OCI-LY3 (cell line): ENCODE measurements at regions not wholly inside any gene's neighbourhood (a gene's known extent, or its start where the extent isn't known, plus 50 kb on each side); places are given as distances from the start of the nearest gene placed in this dataset.

Experiments used
- EZH2phosphoT487 ChIP-seq: fragments of 200-600 bp; shearing (Covaris generic); IDR thresholded peaks from 2 replicates; pipeline ENCODE4 v1.6.1; 2018; ENCODE audit warnings: antibody characterized with exemption, mixed run types, low read depth
- TF ChIP-seq, protein P1 (sequence below): fragments of 200-600, 300-600 bp; sonication (generic); IDR thresholded peaks from 2 replicates; pipeline ENCODE4 v1.5.1; 2014; ENCODE audit warnings: antibody characterized with exemption, low read length, low read depth

- TF ChIP-seq, protein P1, sequence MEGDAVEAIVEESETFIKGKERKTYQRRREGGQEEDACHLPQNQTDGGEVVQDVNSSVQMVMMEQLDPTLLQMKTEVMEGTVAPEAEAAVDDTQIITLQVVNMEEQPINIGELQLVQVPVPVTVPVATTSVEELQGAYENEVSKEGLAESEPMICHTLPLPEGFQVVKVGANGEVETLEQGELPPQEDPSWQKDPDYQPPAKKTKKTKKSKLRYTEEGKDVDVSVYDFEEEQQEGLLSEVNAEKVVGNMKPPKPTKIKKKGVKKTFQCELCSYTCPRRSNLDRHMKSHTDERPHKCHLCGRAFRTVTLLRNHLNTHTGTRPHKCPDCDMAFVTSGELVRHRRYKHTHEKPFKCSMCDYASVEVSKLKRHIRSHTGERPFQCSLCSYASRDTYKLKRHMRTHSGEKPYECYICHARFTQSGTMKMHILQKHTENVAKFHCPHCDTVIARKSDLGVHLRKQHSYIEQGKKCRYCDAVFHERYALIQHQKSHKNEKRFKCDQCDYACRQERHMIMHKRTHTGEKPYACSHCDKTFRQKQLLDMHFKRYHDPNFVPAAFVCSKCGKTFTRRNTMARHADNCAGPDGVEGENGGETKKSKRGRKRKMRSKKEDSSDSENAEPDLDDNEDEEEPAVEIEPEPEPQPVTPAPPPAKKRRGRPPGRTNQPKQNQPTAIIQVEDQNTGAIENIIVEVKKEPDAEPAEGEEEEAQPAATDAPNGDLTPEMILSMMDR: no peak
- TF ChIP-seq EZH2phosphoT487: no peak
These were observed 95.1 kb upstream of the SERPINE2 start for GRCh38 chr2:224134003-224134734.
